OCI-LY7 (cell line): ENCODE measurements at regions not wholly inside any gene's neighbourhood (a gene's known extent, or its start where the extent isn't known, plus 50 kb on each side); places are given as distances from the start of the nearest gene placed in this dataset.

Experiments used
- BruUV-seq: library from RNA; stranded (reverse); fragments of 400-500 nt; replicated peaks from 2 replicates; lab custom pipeline; 2021; lab: Mats Ljungman, UMichigan
- CTCF ChIA-PET: fragments of 300-600 bp; sonication (Branson Sonifier 250); formaldehyde crosslinking; loops from one replicate; lab custom pipeline; 2022; ENCODE audit warnings: antibody characterized with exemption; ENCODE audit not compliant: unreplicated experiment; lab: Charles Lee
- POLR2A ChIA-PET: fragments of 300-600 bp; sonication (Branson Sonifier 250); formaldehyde crosslinking; loops from one replicate; lab custom pipeline; 2022; ENCODE audit warnings: antibody characterized with exemption; lab: Charles Lee
- DNase-seq: peaks from one replicate; pipeline ENCODE4 v3.0.0-alpha.2; 2015; ENCODE audit warnings: low spot score
- H2AFZ ChIP-seq: fragments of 200-600 bp; sonication (generic), shearing (Covaris generic); 2 replicates; pipeline ENCODE4 v1.6.1; 2014; ENCODE audit warnings: mild to moderate bottlenecking, antibody characterized with exemption, low read length, moderate library complexity
- H3K27ac ChIP-seq: fragments of 200-600 bp; sonication (generic); 2 replicates; pipeline ENCODE4 v1.5.1; 2014; ENCODE audit warnings: mixed run types, low read depth, mild to moderate bottlenecking, moderate library complexity, low read length, inconsistent platforms; ENCODE audit not compliant: poor library complexity, severe bottlenecking
- H3K36me3 ChIP-seq: fragments of 200-600 bp; sonication (generic); 2 replicates; pipeline ENCODE4 v1.6.1; 2014; ENCODE audit warnings: mild to moderate bottlenecking, antibody characterized with exemption, low read length, moderate library complexity, mixed read lengths; ENCODE audit not compliant: insufficient read depth
- H3K4me1 ChIP-seq: fragments of 200-600 bp; sonication (generic); 2 replicates; pipeline ENCODE4 v1.5.1; 2014; ENCODE audit warnings: mild to moderate bottlenecking, low read length; ENCODE audit not compliant: insufficient read depth, poor library complexity, severe bottlenecking
- H3K4me2 ChIP-seq: fragments of 200-600 bp; sonication (generic); 2 replicates; pipeline ENCODE4 v1.6.1; 2014; ENCODE audit warnings: mild to moderate bottlenecking, low read length
- H3K4me3 ChIP-seq: fragments of 200-600 bp; sonication (generic); 2 replicates; pipeline ENCODE4 v1.5.1; 2014; ENCODE audit warnings: mild to moderate bottlenecking, low read depth, low read length; ENCODE audit not compliant: poor library complexity, severe bottlenecking
- H3K79me2 ChIP-seq: fragments of 200-600 bp; sonication (generic); 2 replicates; pipeline ENCODE4 v1.6.1; 2016; ENCODE audit warnings: low read depth, mild to moderate bottlenecking, low read length, moderate library complexity, mixed read lengths; ENCODE audit not compliant: insufficient read depth
- H3K9me2 ChIP-seq: fragments of 200-600 bp; sonication (generic); 2 replicates; pipeline ENCODE4 v1.6.1; 2016; ENCODE audit warnings: mild to moderate bottlenecking, low read length, mixed read lengths; ENCODE audit not compliant: insufficient read depth
- H3K9me3 ChIP-seq: fragments of 200-600 bp; sonication (generic); 2 replicates; pipeline ENCODE4 v1.6.1; 2014; ENCODE audit warnings: mild to moderate bottlenecking, mixed run types, low read length, mixed read lengths
- H4K20me1 ChIP-seq: fragments of 200-600 bp; sonication (generic); 2 replicates; pipeline ENCODE4 v1.6.1; 2014; ENCODE audit warnings: mild to moderate bottlenecking, antibody characterized with exemption, low read length, moderate library complexity, mixed read lengths; ENCODE audit not compliant: insufficient read depth
- CTCF ChIP-seq: fragments of 200-600 bp; sonication (generic); conservative IDR thresholded peaks from 2 replicates; pipeline ENCODE4 v1.5.1; 2014; ENCODE audit warnings: mild to moderate bottlenecking, antibody characterized with exemption, low read length, moderate library complexity, mixed read lengths
- EZH2phosphoT487 ChIP-seq: fragments of 200-600 bp; sonication (generic); IDR thresholded peaks from 2 replicates; pipeline ENCODE4 v1.6.1; 2018; ENCODE audit warnings: low read depth, borderline replicate concordance, mild to moderate bottlenecking, mixed run types, antibody characterized with exemption, low read length, moderate library complexity, mixed read lengths
- intact Hi-C: fragments of 100-400 bp; cut with micrococcal nuclease; formaldehyde crosslinking; loops from one replicate; pipeline ENCODE4 v1.10.0; 2022; ENCODE audit not compliant: unreplicated experiment

- no peak for DNase-seq
- Histone ChIP-seq H3K4me2 (no peak overlapping the region), H3K27ac (no peak overlapping the region), H2AFZ (no peak overlapping the region), H3K79me2 (no peaks in the 10 kb centered on the region), H3K4me1 (no peaks in the 10 kb centered on the region), H3K4me3 (no peak overlapping the region), H3K9me3 (no peaks in the 10 kb centered on the region), H4K20me1 (no peaks in the 10 kb centered on the region), H3K36me3 (no peaks in the 10 kb centered on the region), H3K9me2 (no peaks in the 10 kb centered on the region)
- no peak for TF ChIP-seq CTCF
- no peak for TF ChIP-seq EZH2phosphoT487
- POLR2A ChIA-PET = interaction anchor here (0.6 to 2.1 kb wide), 3 partner anchors 12 to 31 kb away, joined by 3 to 4 read pairs (median 4); no protein-coding TSS in a partner anchor
- BruUV-seq = no TSS peak
- intact Hi-C loops = no loop called here
- CTCF ChIA-PET = no interaction called here
Measured at GRCh38 chr4:18512718-18513117, 491.2 kb upstream of the LCORL start.

GRCh38 chr4:18511727-18512126, 490.2 kb upstream of the LCORL start:
- no peaks in the 10 kb centered on the region for H3K9me2 ChIP-seq
- no peaks in the 10 kb centered on the region for H3K36me3 ChIP-seq
- POLR2A ChIA-PET = interaction anchor here (0.6 to 2.1 kb wide), 3 partner anchors 13 to 30 kb away, joined by 3 to 4 read pairs (median 4); no protein-coding TSS in a partner anchor
- H3K9me3 ChIP-seq = no peaks in the 10 kb centered on the region
- H3K4me1 ChIP-seq = no peaks in the 10 kb centered on the region
- DNase-seq = no peak
- no peak overlapping the region for H2AFZ ChIP-seq
- TF ChIP-seq EZH2phosphoT487 (no peak), CTCF (no peak)
- H3K4me2 ChIP-seq = no peak overlapping the region
- H4K20me1 ChIP-seq = no peaks in the 10 kb centered on the region
- BruUV-seq = no TSS peak
- CTCF ChIA-PET = no interaction called here
- H3K27ac ChIP-seq = no peak overlapping the region
- H3K4me3 ChIP-seq = no peak overlapping the region
- no peaks in the 10 kb centered on the region for H3K79me2 ChIP-seq
- intact Hi-C loops = no loop called here

- POLR2A ChIA-PET = no interaction called here
- no TSS peak for BruUV-seq
- TF ChIP-seq CTCF (no peak), EZH2phosphoT487 (no peak)
Measured at GRCh38 chr4:18508786-18509185, 487.2 kb upstream of the LCORL start.

More at GRCh38 chr4:18508786-18509185, 487.2 kb upstream of the LCORL start:
- Histone ChIP-seq H3K27ac (no peak overlapping the region), H3K4me1 (no peaks in the 10 kb centered on the region), H4K20me1 (no peaks in the 10 kb centered on the region), H3K9me3 (no peaks in the 10 kb centered on the region), H2AFZ (no peak overlapping the region), H3K4me2 (no peak overlapping the region), H3K4me3 (no peak overlapping the region), H3K36me3 (no peaks in the 10 kb centered on the region), H3K9me2 (no peaks in the 10 kb centered on the region), H3K79me2 (no peaks in the 10 kb centered on the region)
- intact Hi-C loops = no loop called here
- CTCF ChIA-PET = no interaction called here
- DNase-seq = no peak
